MCF 10A (cell line): ENCODE measurements at regions not wholly inside any gene's neighbourhood (a gene's known extent, or its start where the extent isn't known, plus 50 kb on each side); places are given as distances from the start of the nearest gene placed in this dataset.

ENCODE experiments used
- BruUV-seq: library from RNA; stranded (reverse); fragments of 400-500 nt; replicated peaks from 2 replicates; lab custom pipeline; 2021; lab: Mats Ljungman, UMichigan
- CTCF ChIA-PET: fragments of 300-600 bp; sonication (Branson Sonifier 250); formaldehyde crosslinking; extraction: SDS; loops from one replicate; lab custom pipeline; 2021; ENCODE audit warnings: antibody characterized with exemption, inconsistent platforms; lab: Yijun Ruan, JAX
- POLR2A ChIA-PET: fragments of 300-600, 350-650 bp; sonication (Branson Sonifier 250); formaldehyde crosslinking; extraction: SDS; loops from one replicate; lab custom pipeline; 2020; ENCODE audit warnings: antibody characterized with exemption, inconsistent platforms; lab: Yijun Ruan, JAX
- DNase-seq: peaks from one replicate; pipeline ENCODE4 v3.0.0-alpha.2; 2018; ENCODE audit not compliant: unreplicated experiment
- H3K27ac Mint-ChIP-seq: one replicate; pipeline ENCODE4 v1.8.0; 2022; ENCODE audit warnings: mild to moderate bottlenecking, low read depth, mixed read lengths; ENCODE audit not compliant: unreplicated experiment
- H3K27me3 Mint-ChIP-seq: one replicate; pipeline ENCODE4 v1.8.0; 2022; ENCODE audit warnings: mixed read lengths; ENCODE audit not compliant: insufficient read depth, unreplicated experiment
- H3K36me3 Mint-ChIP-seq: one replicate; pipeline ENCODE4 v1.8.0; 2022; ENCODE audit warnings: mild to moderate bottlenecking, moderate library complexity, mixed read lengths; ENCODE audit not compliant: insufficient read depth, unreplicated experiment
- H3K4me1 Mint-ChIP-seq: one replicate; pipeline ENCODE4 v1.8.0; 2022; ENCODE audit warnings: mixed read lengths; ENCODE audit not compliant: insufficient read depth, unreplicated experiment
- H3K4me3 Mint-ChIP-seq: one replicate; pipeline ENCODE4 v1.8.0; 2022; ENCODE audit warnings: mild to moderate bottlenecking, moderate library complexity, mixed read lengths; ENCODE audit not compliant: unreplicated experiment
- H3K9me3 Mint-ChIP-seq: one replicate; pipeline ENCODE4 v1.8.0; 2022; ENCODE audit warnings: mixed read lengths; ENCODE audit not compliant: unreplicated experiment
- intact Hi-C: fragments of 100-400 bp; cut with micrococcal nuclease; formaldehyde crosslinking; loops from 2 replicates; pipeline ENCODE4 v1.14.1; 2022
- TF ChIP-seq, protein P1 (sequence below): fragments of 200-600 bp; IDR thresholded peaks from one replicate; pipeline ENCODE4 v1.8.0; 2022; ENCODE audit warnings: antibody characterized with exemption, mild to moderate bottlenecking; ENCODE audit not compliant: unreplicated experiment

DNA sequence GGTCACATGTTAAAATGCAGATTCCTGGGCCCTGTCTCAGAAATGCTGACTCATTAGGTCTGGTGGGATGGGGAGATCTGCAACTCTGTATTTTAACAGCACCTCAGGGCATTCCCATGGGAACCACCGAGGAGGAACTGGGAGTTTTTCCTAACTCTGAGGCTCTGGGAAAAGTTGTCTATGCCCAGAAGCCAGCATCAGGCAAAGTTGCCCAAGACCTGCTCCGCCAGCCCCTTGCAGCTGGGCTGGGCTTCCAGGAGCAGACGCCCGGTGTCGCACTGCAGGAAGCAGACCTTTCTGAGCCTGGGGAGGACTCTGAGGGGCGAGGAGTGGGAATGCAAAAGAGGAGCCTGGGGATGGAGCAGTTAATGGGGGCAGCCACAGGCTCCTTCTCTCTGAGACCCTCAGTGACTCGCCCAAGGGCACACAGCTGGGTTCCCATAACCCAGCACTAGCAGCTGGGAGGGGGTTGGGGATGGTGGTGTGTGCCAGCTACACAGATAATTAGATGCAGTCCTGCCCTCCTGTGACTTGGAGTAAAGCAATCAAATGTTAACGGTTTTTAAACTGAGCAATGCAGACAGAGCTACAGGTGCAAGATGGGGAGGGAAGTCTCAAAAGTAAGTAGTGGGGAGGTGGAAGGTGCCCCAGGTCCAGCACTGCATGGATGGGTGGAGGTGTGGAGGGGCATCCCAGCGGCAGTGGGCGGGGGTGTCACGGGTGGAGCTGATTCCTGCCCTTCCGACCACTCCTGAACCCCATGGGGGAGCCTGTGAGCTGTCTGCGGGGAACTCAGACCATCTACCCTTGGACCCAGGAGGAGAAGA lies 100.4 kb downstream of the LSM3 start:
- Mint-ChIP-seq H3K27ac (no peak overlapping the region), H3K36me3 (no peaks in the 10 kb centered on the region), H3K27me3 (no peaks in the 10 kb centered on the region), H3K9me3 (no peaks in the 10 kb centered on the region), H3K4me3 (no peak overlapping the region), H3K4me1 (no peaks in the 10 kb centered on the region)
- TF ChIP-seq, protein P1, sequence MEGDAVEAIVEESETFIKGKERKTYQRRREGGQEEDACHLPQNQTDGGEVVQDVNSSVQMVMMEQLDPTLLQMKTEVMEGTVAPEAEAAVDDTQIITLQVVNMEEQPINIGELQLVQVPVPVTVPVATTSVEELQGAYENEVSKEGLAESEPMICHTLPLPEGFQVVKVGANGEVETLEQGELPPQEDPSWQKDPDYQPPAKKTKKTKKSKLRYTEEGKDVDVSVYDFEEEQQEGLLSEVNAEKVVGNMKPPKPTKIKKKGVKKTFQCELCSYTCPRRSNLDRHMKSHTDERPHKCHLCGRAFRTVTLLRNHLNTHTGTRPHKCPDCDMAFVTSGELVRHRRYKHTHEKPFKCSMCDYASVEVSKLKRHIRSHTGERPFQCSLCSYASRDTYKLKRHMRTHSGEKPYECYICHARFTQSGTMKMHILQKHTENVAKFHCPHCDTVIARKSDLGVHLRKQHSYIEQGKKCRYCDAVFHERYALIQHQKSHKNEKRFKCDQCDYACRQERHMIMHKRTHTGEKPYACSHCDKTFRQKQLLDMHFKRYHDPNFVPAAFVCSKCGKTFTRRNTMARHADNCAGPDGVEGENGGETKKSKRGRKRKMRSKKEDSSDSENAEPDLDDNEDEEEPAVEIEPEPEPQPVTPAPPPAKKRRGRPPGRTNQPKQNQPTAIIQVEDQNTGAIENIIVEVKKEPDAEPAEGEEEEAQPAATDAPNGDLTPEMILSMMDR = no peak
- ChIA-PET POLR2A (no interaction called here), CTCF (interaction anchor here (0.7 to 1.2 kb wide), 2 partner anchors 18 to 75 kb away, joined by 3 to 10 read pairs; no protein-coding TSS in a partner anchor)
- intact Hi-C loops = no loop called here
- peak; percentile 29 for DNase-seq
- BruUV-seq = no TSS peak

DNA sequence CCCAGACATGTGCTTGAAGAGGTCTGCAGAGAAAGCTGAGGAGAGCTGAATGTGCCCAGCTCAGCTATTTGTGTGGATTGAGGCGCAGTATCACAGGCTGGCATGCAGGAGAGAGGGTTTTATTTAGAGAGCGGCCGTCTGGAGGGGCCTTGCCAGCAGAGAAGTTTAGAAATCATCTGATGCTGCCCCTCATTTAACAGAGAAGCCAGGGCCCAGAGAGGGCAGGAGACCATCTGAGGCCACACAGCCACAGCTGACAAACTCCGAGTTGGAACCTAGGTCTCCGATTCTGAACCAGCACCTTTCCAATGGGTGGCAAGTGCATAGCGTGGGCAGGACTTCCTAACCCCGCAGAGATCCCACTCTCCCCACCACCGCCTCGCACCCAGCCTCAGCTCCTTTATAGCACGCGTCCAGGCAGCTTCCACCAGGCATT lies 101.0 kb downstream of the LSM3 start:
- CTCF ChIA-PET = interaction anchor here (0.5 to 1.2 kb wide), 3 partner anchors 18 to 565 kb away, joined by 3 to 10 read pairs (median 3); no protein-coding TSS in a partner anchor
- no peaks in the 10 kb centered on the region for H3K4me1 Mint-ChIP-seq

DNA sequence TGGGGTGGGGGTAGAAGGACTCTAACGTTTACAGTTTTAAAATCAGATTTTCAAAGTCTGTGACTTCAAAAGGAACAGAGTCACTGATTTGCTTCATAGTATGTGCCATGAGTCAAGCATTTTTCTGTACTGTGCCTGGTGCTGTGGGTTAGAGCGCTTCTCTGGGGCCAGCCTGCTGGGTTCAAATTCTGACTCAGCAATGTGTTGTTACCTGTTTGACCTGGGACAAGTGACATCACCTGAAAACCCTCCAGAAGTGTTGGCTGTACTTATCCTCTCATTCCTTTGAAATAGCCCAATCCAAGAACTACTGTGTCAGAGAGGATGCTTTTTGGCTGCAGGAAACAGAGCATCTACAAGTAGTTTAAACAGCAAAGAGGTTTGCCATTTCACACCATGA lies 101.7 kb downstream of the LSM3 start:
- Mint-ChIP-seq H3K27me3 (no peaks in the 10 kb centered on the region), H3K9me3 (no peaks in the 10 kb centered on the region), H3K36me3 (no peaks in the 10 kb centered on the region), H3K27ac (no peak overlapping the region), H3K4me1 (no peaks in the 10 kb centered on the region), H3K4me3 (no peak overlapping the region)
- no TSS peak for BruUV-seq
- POLR2A ChIA-PET = interaction anchor here (1.5 kb wide), 1 partner anchor 11 kb away, joined by 4 read pairs; no protein-coding TSS in a partner anchor
- intact Hi-C loops = no loop called here
- TF ChIP-seq, protein P1 = no peak
- CTCF ChIA-PET = interaction anchor here (0.9 kb wide), 1 partner anchor 18 kb away, joined by 3 read pairs; no protein-coding TSS in a partner anchor
- DNase-seq = no peak

More for the DNA sequence above, 101.0 kb downstream of the LSM3 start:
- Mint-ChIP-seq H3K9me3 (no peaks in the 10 kb centered on the region), H3K27ac (no peak overlapping the region), H3K27me3 (no peaks in the 10 kb centered on the region), H3K4me3 (no peak overlapping the region), H3K36me3 (no peaks in the 10 kb centered on the region)
- POLR2A ChIA-PET = no interaction called here
- TF ChIP-seq, protein P1 = no peak
- intact Hi-C loops = no loop called here
- DNase-seq = no peak
- no TSS peak for BruUV-seq

DNA sequence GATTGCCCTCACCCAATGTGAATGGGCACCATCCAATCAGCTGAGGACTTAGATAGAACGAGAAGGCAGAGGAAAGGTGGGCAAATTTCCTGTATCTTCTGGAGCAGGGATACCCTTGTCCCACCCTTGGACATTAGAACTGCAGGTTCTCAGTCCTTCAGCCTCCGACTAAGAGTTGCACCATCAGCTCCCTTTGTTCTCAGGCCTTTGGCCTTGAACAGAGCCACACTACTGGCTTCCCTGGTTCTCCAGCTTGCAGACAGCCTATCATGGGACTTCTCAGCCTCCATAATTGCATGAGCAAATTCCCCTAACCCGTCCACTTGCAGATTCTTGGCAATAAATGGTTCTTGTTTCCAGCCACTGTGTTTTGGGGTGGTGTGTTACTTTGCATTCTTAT lies 102.4 kb downstream of the LSM3 start:
- Mint-ChIP-seq H3K36me3 (no peaks in the 10 kb centered on the region), H3K27me3 (no peaks in the 10 kb centered on the region), H3K27ac (no peak overlapping the region), H3K4me3 (no peak overlapping the region), H3K4me1 (no peaks in the 10 kb centered on the region), H3K9me3 (no peaks in the 10 kb centered on the region)
- intact Hi-C loops = no loop called here
- BruUV-seq = no TSS peak
- ChIA-PET CTCF (interaction anchor here (0.6 to 0.9 kb wide), 2 partner anchors 19 to 78 kb away, joined by 3 read pairs; no protein-coding TSS in a partner anchor), POLR2A (interaction anchor here (1.5 kb wide), 1 partner anchor 11 kb away, joined by 4 read pairs; no protein-coding TSS in a partner anchor)
- TF ChIP-seq, protein P1 = no peak
- no peak for DNase-seq
